NT2/D1 (cell line): ENCODE measurements at regions not wholly inside any gene's neighbourhood (a gene's known extent, or its start where the extent isn't known, plus 50 kb on each side); places are given as distances from the start of the nearest gene placed in this dataset.
"Not testable (repeated sequence)": the region's sequence is repeated elsewhere in the genome, so short reads cannot be mapped to it uniquely, and the experiment has no call there.

Source experiments
- SUZ12 ChIP-seq: IDR thresholded peaks from 2 replicates; pipeline ENCODE4 v1.6.1; 2011; ENCODE audit not compliant: insufficient read length, insufficient read depth; ENCODE audit errors: extremely low read depth
- YY1 ChIP-seq: IDR thresholded peaks from 2 replicates; pipeline ENCODE4 v1.6.1; 2011; ENCODE audit not compliant: insufficient read length, insufficient read depth
- ZNF274 ChIP-seq: IDR thresholded peaks from 2 replicates; pipeline ENCODE4 v1.6.1; 2011; ENCODE audit warnings: mild to moderate bottlenecking, low read depth, low read length

GRCh38 chr5:74437870-74438269 is 202.7 kb downstream of the ENC1 start:
- TF ChIP-seq ZNF274, YY1, SUZ12: not testable (repeated sequence)
